Prostate gland (tissue), 2 donors: ENCODE measurements at regions not wholly inside any gene's neighbourhood (a gene's known extent, or its start where the extent isn't known, plus 50 kb on each side); places are given as distances from the start of the nearest gene placed in this dataset.

Experiments
- DNase-seq: peaks from one replicate; pipeline ENCODE4 v3.0.0-alpha.2; 2019; ENCODE audit warnings: low spot score
- H3K27ac ChIP-seq, 2 donors: fragments of 200-600 bp; sonication (generic); 2 replicates each; pipeline ENCODE4 v1.5.1; 2017 to 2019
- H3K27me3 ChIP-seq: fragments of 200-600 bp; sonication (generic); replicated peaks from 2 replicates; pipeline ENCODE4 v1.5.1; 2019; ENCODE audit not compliant: insufficient read depth
- H3K36me3 ChIP-seq, 2 donors: fragments of 200-600 bp; sonication (generic); 1 replicate in 1 of 2; 2 replicates in 1 of 2; pipeline versions ENCODE4 v1.5.1 to v1.8.1; 2017 to 2019
- H3K4me1 ChIP-seq: fragments of 200-600 bp; sonication (generic); replicated peaks from 2 replicates; pipeline ENCODE4 v1.5.1; 2019
- H3K4me3 ChIP-seq, 2 donors: fragments of 200-600 bp; sonication (generic); 2 replicates each; pipeline ENCODE4 v1.5.1; 2017 to 2019
- H3K9me3 ChIP-seq: fragments of 200-600 bp; sonication (generic); 2 replicates; pipeline ENCODE4 v1.5.1; 2017
- CTCF ChIP-seq, 4 experiments: fragments of 200-600 bp in 2 of 4; fragments of 450-650 bp in 2 of 4; sonication (generic) in 2 of 4; IDR thresholded peaks; 1 replicate in 3 of 4; 2 replicates in 1 of 4; pipeline ENCODE4 v1.5.1; 2016 to 2019; ENCODE audit warnings: antibody characterized with exemption in 4 of 4, mild to moderate bottlenecking in 2 of 4, moderate library complexity in 2 of 4
- POLR2A ChIP-seq: fragments of 450-650 bp; IDR thresholded peaks from one replicate; pipeline ENCODE4 v1.6.1; 2016; ENCODE audit warnings: antibody characterized with exemption, mild to moderate bottlenecking
- POLR2AphosphoS5 ChIP-seq: sonication (generic); formaldehyde crosslinking; IDR thresholded peaks from one replicate; pipeline ENCODE4 v1.6.1; 2017; ENCODE audit warnings: antibody characterized with exemption
- WGBS: methylation state at CpG from one replicate; pipeline ENCODE4 v1.1.5; 2018; 5-methylcytosine and 5-hydroxymethylcytosine counted together
- intact Hi-C: fragments of 100-400 bp; cut with DNase I; formaldehyde crosslinking; loops from one replicate; pipeline ENCODE4 v1.14.2; 2022

- H3K27ac ChIP-seq = no peak overlapping the region
- H3K4me1 ChIP-seq = no peaks in the 10 kb centered on the region
- intact Hi-C loops = no loop called here
- no peak for TF ChIP-seq POLR2A
- no peak for TF ChIP-seq CTCF (IDR thresholded peaks at IDR 0.05)
- no peak for TF ChIP-seq POLR2AphosphoS5
- H3K9me3 ChIP-seq = no peaks in the 10 kb centered on the region
- H3K27me3 ChIP-seq = no peaks in the 10 kb centered on the region
- H3K4me3 ChIP-seq = no peak overlapping the region
- no peak for DNase-seq
- H3K36me3 ChIP-seq = no peaks in the 10 kb centered on the region
These were observed 500.0 kb downstream of the CAAP1 start for GRCh38 chr9:26392639-26393038.

GRCh38 chr9:26391036-26391435 is 501.6 kb downstream of the CAAP1 start:
- Histone ChIP-seq H3K4me3 (no peak overlapping the region), H3K9me3 (no peaks in the 10 kb centered on the region), H3K36me3 (no peaks in the 10 kb centered on the region), H3K27ac (no peak overlapping the region), H3K27me3 (no peaks in the 10 kb centered on the region), H3K4me1 (no peaks in the 10 kb centered on the region)
- intact Hi-C loops = no loop called here
- no peak for DNase-seq
- TF ChIP-seq POLR2A (no peak), POLR2AphosphoS5 (no peak), CTCF (IDR thresholded peaks at IDR 0.05) (no peak)
- 79% methylated on average over 4 of the region's 4 CpGs for WGBS

- Histone ChIP-seq H3K27ac (no peak overlapping the region), H3K36me3 (no peaks in the 10 kb centered on the region), H3K27me3 (no peaks in the 10 kb centered on the region), H3K4me3 (no peak overlapping the region), H3K9me3 (no peaks in the 10 kb centered on the region), H3K4me1 (no peaks in the 10 kb centered on the region)
- TF ChIP-seq CTCF (IDR thresholded peaks at IDR 0.05) (no peak), POLR2A (no peak), POLR2AphosphoS5 (no peak)
- no peak for DNase-seq
- intact Hi-C loops = no loop called here
- 93% methylated on average over 2 of the region's 2 CpGs for WGBS
These were observed 517.2 kb downstream of the CAAP1 start for GRCh38 chr9:26375448-26375847.

GRCh38 chr9:26373616-26374015 is 519.0 kb downstream of the CAAP1 start:
- Histone ChIP-seq H3K9me3 (no peaks in the 10 kb centered on the region), H3K27ac (no peak overlapping the region), H3K27me3 (no peaks in the 10 kb centered on the region), H3K36me3 (no peaks in the 10 kb centered on the region), H3K4me3 (no peak overlapping the region), H3K4me1 (no peaks in the 10 kb centered on the region)
- whole genome bisulfite sequencing = 66% methylated on average over 2 of the region's 2 CpGs
- no peak for DNase-seq
- TF ChIP-seq POLR2A (no peak), POLR2AphosphoS5 (no peak), CTCF (IDR thresholded peaks at IDR 0.05) (no peak)
- intact Hi-C loops = no loop called here

- Histone ChIP-seq H3K27me3 (no peaks in the 10 kb centered on the region), H3K36me3 (no peaks in the 10 kb centered on the region), H3K27ac (no peak overlapping the region), H3K4me1 (no peaks in the 10 kb centered on the region), H3K9me3 (no peaks in the 10 kb centered on the region), H3K4me3 (no peak overlapping the region)
- TF ChIP-seq POLR2A = no peak
- no peak for TF ChIP-seq POLR2AphosphoS5
- no peak for TF ChIP-seq CTCF (IDR thresholded peaks at IDR 0.05)
- intact Hi-C loops = no loop called here
- 93% methylated on average over 1 of the region's 1 CpG for WGBS
- DNase-seq = no peak
These were observed 521.4 kb downstream of the CAAP1 start for GRCh38 chr9:26371236-26371635.
